ENCODE measurements at regions not wholly inside any gene's neighbourhood (a gene's known extent, or its start where the extent isn't known, plus 50 kb on each side); places are given as distances from the start of the nearest gene placed in this dataset.

DNA sequence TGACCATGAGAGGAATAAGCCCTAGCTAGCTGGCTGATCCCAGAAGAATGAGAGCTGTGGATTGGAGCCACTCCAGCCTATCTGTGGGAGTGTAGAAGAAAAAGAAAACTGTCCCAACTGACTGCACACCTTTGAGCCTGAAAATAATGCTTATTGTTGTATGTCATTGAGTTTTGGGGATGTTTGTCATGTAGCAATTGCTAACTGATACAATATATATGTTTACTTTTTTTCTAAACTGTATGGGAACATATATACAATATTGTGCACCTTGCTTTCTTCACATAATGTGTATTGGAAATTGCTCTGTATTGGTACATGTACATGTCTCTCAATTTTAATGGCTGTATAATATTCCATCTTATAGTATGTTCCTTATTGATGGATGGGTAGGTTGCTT, 124.0 kb upstream of the NLRP1 start:
- TF ChIP-seq, protein P1, sequence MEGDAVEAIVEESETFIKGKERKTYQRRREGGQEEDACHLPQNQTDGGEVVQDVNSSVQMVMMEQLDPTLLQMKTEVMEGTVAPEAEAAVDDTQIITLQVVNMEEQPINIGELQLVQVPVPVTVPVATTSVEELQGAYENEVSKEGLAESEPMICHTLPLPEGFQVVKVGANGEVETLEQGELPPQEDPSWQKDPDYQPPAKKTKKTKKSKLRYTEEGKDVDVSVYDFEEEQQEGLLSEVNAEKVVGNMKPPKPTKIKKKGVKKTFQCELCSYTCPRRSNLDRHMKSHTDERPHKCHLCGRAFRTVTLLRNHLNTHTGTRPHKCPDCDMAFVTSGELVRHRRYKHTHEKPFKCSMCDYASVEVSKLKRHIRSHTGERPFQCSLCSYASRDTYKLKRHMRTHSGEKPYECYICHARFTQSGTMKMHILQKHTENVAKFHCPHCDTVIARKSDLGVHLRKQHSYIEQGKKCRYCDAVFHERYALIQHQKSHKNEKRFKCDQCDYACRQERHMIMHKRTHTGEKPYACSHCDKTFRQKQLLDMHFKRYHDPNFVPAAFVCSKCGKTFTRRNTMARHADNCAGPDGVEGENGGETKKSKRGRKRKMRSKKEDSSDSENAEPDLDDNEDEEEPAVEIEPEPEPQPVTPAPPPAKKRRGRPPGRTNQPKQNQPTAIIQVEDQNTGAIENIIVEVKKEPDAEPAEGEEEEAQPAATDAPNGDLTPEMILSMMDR (IDR thresholded peaks at IDR 0.05), result no peak
- TF ChIP-seq EP300 (IDR thresholded peaks at IDR 0.05), result no peak

Measured in tibial nerve (tissue), 4 donors.